GM18499 (cell line): ENCODE measurements at regions not wholly inside any gene's neighbourhood (a gene's known extent, or its start where the extent isn't known, plus 50 kb on each side); places are given as distances from the start of the nearest gene placed in this dataset.

Experiments
- ATAC-seq: cut with Tn5 transposase; IDR thresholded peaks from one replicate; pipeline ENCODE4 v1.9.1; 2021; ENCODE audit warnings: moderate number of reproducible peaks; ENCODE audit not compliant: insufficient read depth, unreplicated experiment

- no peak for ATAC-seq
These were observed 113.5 kb upstream of the NEBL start for GRCh38 chr10:21010615-21011014.

GRCh38 chr10:21003240-21003822, 106.2 kb upstream of the NEBL start:
- no peak for ATAC-seq

GRCh38 chr10:21002091-21002878, 105.2 kb upstream of the NEBL start:
- ATAC-seq, result no peak

- ATAC-seq, result no peak
These were observed 102.6 kb upstream of the NEBL start for GRCh38 chr10:20999699-21000098.

GRCh38 chr10:20998036-20998435, 100.9 kb upstream of the NEBL start:
- no peak for ATAC-seq

GRCh38 chr10:20995123-20995987, 98.2 kb upstream of the NEBL start:
- no peak for ATAC-seq

GRCh38 chr10:20993830-20994527, 96.9 kb upstream of the NEBL start:
- no peak for ATAC-seq

- no peak for ATAC-seq
These were observed 96.3 kb upstream of the NEBL start for GRCh38 chr10:20993389-20993788.

- ATAC-seq, result no peak
These were observed 94.4 kb upstream of the NEBL start for GRCh38 chr10:20991526-20991925.

- ATAC-seq, result no peak
These were observed 93.5 kb upstream of the NEBL start for GRCh38 chr10:20990604-20991003.

- ATAC-seq, result no peak
These were observed 91.4 kb upstream of the NEBL start for GRCh38 chr10:20988357-20988983.

GRCh38 chr10:20986049-20986448, 88.9 kb upstream of the NEBL start:
- ATAC-seq, result no peak

- ATAC-seq, result no peak
These were observed 87.6 kb upstream of the NEBL start for GRCh38 chr10:20984662-20985061.

- ATAC-seq, result no peak
These were observed 84.4 kb upstream of the NEBL start for GRCh38 chr10:20981419-20981953.

- no peak for ATAC-seq
These were observed 81.5 kb upstream of the NEBL start for GRCh38 chr10:20978617-20979016.

- no peak for ATAC-seq
These were observed 80.2 kb upstream of the NEBL start for GRCh38 chr10:20977300-20977699.

GRCh38 chr10:20976891-20977290, 79.8 kb upstream of the NEBL start:
- ATAC-seq, result no peak

- ATAC-seq, result no peak
These were observed 79.3 kb upstream of the NEBL start for GRCh38 chr10:20976390-20976789.

GRCh38 chr10:20975236-20975635, 78.1 kb upstream of the NEBL start:
- no peak for ATAC-seq

GRCh38 chr10:20972925-20973324, 75.8 kb upstream of the NEBL start:
- no peak for ATAC-seq
